ENCODE measurements at regions not wholly inside any gene's neighbourhood (a gene's known extent, or its start where the extent isn't known, plus 50 kb on each side); places are given as distances from the start of the nearest gene placed in this dataset.

DNA sequence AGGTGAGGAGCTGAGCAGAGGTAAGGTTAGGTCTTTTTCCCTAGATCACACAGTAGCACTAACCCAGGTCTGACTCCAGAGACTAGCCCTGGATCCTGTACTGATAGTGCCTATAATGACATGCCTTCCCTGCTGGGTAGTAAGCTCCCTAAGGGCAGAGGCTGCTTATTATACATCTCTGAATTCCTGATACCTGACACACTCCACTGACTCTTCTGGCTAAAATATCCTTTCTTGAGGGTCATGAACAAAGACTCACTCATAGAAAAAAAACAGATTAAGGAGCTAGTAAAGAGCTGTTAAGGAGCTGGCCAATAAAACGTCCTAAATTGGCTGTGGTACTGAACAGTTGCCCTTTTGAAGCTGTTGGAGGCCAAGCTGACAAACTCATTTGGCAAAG is 149.0 kb upstream of the ITGA1 start:
- Histone ChIP-seq H3K36me3 (no peaks in the 10 kb centered on the region), H3K27me3 (no peaks in the 10 kb centered on the region), H3K4me1 (no peaks in the 10 kb centered on the region), H3K4me3 (no peak overlapping the region), H3K27ac (no peak overlapping the region), H3K9me3 (peaks cover 0 to 7% (median 0%) of the 10 kb centered on the region in 3 donors)
- TF ChIP-seq POLR2A (IDR thresholded peaks at IDR 0.05) (no peak), EP300 (IDR thresholded peaks at IDR 0.05) (no peak), POLR2AphosphoS5 (IDR thresholded peaks at IDR 0.05) (no peak)
- TF ChIP-seq, protein P1, sequence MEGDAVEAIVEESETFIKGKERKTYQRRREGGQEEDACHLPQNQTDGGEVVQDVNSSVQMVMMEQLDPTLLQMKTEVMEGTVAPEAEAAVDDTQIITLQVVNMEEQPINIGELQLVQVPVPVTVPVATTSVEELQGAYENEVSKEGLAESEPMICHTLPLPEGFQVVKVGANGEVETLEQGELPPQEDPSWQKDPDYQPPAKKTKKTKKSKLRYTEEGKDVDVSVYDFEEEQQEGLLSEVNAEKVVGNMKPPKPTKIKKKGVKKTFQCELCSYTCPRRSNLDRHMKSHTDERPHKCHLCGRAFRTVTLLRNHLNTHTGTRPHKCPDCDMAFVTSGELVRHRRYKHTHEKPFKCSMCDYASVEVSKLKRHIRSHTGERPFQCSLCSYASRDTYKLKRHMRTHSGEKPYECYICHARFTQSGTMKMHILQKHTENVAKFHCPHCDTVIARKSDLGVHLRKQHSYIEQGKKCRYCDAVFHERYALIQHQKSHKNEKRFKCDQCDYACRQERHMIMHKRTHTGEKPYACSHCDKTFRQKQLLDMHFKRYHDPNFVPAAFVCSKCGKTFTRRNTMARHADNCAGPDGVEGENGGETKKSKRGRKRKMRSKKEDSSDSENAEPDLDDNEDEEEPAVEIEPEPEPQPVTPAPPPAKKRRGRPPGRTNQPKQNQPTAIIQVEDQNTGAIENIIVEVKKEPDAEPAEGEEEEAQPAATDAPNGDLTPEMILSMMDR (IDR thresholded peaks at IDR 0.05), result no peak
- WGBS, 2 donors (ENCODE audit: low coverage in 1 of 2), result 0% methylated on average over 1 of the region's 1 CpG
- no peak for ATAC-seq

DNA sequence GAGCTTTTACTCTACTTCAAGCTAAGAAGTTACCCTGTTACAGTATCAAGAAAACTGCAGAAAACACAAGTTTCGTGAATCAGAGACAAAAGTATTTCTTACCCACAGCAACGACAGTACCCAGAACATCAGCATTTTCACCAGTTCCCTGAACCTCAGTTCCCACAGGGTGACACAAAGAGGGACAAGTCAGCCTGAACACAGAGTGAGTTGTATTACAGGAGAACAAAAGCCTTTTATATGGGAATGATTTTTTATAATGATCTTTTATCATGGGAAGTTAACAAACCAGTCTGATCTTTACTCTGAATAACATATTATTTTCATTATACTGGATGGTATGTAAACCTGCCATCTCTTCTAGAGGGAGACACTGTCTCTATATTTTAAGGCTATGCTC is 139.0 kb upstream of the ITGA1 start:
- no peaks in the 10 kb centered on the region for H3K4me1 ChIP-seq
- WGBS, 2 donors (ENCODE audit: low coverage in 1 of 2), result 87 to 100% methylated on average over 2 of the region's 2 CpGs
- H3K27ac ChIP-seq, result no peak overlapping the region
- TF ChIP-seq POLR2A (IDR thresholded peaks at IDR 0.05) (no peak), POLR2AphosphoS5 (IDR thresholded peaks at IDR 0.05) (no peak), EP300 (IDR thresholded peaks at IDR 0.05) (no peak)
- TF ChIP-seq, protein P1 (IDR thresholded peaks at IDR 0.05), result no peak
- H3K36me3 ChIP-seq, result no peaks in the 10 kb centered on the region
- ATAC-seq, result no peak
- no peak overlapping the region for H3K4me3 ChIP-seq
- H3K9me3 ChIP-seq, result no peaks in the 10 kb centered on the region
- H3K27me3 ChIP-seq, result no peaks in the 10 kb centered on the region

DNA sequence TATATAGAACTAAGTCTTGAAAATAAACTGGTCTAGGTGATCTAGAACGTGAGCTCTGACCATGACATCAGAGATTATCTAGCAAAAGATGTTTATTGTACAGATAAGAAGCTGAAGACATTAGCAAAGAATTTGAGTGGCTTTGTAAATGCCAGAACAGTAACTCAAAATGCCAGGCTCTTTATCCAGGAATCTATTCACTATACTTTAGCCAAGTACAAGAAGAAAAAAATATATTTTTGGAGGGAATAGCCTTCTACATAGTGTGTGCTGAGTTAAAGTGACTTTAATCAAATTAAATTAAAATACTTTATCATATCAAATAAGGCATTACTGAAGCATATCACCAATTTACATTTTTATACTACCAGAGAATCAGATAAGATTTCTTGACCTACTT is 132.6 kb upstream of the ITGA1 start:
- H3K27ac ChIP-seq, result no peak overlapping the region
- H3K9me3 ChIP-seq, result no peaks in the 10 kb centered on the region
- no peaks in the 10 kb centered on the region for H3K27me3 ChIP-seq
- TF ChIP-seq, protein P1 (IDR thresholded peaks at IDR 0.05), result no peak
- TF ChIP-seq EP300 (IDR thresholded peaks at IDR 0.05) (no peak), POLR2AphosphoS5 (IDR thresholded peaks at IDR 0.05) (no peak)
- H3K4me1 ChIP-seq, result no peaks in the 10 kb centered on the region
- ATAC-seq, result no peak
- no peaks in the 10 kb centered on the region for H3K36me3 ChIP-seq
- 38 to 88% methylated on average over 1 of the region's 1 CpG for WGBS, 2 donors (ENCODE audit: low coverage in 1 of 2)
- H3K4me3 ChIP-seq, result no peak overlapping the region

DNA sequence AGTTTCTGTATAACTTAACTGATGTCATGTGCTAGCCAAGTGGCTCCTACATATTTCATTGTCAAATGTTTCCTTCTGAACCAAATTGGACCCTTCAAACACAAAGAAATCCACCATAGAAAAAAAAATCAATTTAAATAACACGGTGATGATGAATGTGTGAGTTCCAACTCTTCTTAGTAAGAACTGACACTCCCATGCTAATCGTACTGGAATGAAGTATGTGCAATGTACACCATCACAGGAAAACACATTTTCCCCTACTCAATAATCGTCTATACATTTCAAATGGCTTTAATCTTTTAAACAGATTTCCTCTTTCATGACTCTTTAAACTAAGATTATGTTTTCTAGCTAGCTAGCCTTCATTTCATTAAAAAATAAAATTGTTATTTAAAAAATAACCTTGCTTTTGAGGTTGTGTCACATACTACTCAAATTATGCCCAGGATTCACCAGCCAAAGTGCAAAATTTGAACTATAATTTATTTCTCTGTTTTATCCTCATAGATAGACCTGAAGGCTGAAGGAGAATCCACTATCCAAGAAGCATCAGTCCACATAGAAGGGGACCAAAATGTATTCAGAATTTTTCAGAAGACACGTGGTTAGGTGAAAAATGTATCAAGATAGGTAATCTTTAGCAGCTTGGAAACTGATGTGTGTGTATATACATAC is 131.0 kb upstream of the ITGA1 start:
- Histone ChIP-seq H3K27ac (no peak overlapping the region), H3K36me3 (no peaks in the 10 kb centered on the region), H3K27me3 (no peaks in the 10 kb centered on the region), H3K4me3 (no peak overlapping the region), H3K9me3 (no peaks in the 10 kb centered on the region), H3K4me1 (no peaks in the 10 kb centered on the region)
- no peak for ATAC-seq
- TF ChIP-seq EP300 (IDR thresholded peaks at IDR 0.05) (no peak), POLR2A (IDR thresholded peaks at IDR 0.05) (no peak), POLR2AphosphoS5 (IDR thresholded peaks at IDR 0.05) (no peak)
- TF ChIP-seq, protein P1 (IDR thresholded peaks at IDR 0.05), result no peak
- 56 to 57% methylated on average over 4 of the region's 4 CpGs for WGBS, 2 donors (ENCODE audit: low coverage in 1 of 2)

DNA sequence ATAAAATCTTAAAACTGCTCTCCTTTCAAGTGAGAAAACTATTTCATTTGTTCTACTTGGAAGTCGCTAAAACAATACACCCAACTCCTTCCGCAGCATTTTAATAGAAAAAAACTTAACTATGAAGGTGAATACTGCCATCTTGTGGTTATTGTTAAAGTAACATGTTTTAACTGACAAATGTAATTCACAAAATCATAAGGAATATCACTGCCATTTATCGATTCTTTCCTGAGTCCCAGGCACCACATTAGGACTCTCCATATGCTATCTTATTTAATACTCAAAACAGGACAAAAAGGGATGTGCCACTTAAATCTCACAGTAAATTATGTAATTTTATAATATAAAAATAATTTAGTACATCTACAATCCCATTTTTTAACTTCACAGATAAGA is 130.5 kb upstream of the ITGA1 start:
- TF ChIP-seq, protein P1 (IDR thresholded peaks at IDR 0.05), result peak; percentile 36 to 59 (median 47)
- TF ChIP-seq POLR2AphosphoS5 (IDR thresholded peaks at IDR 0.05), result no peak
- 0% methylated on average over 3 of the region's 3 CpGs for WGBS, 2 donors (ENCODE audit: low coverage in 1 of 2)
- Histone ChIP-seq H3K4me3 (no peak overlapping the region), H3K4me1 (no peaks in the 10 kb centered on the region), H3K9me3 (no peaks in the 10 kb centered on the region), H3K36me3 (no peaks in the 10 kb centered on the region), H3K27me3 (no peaks in the 10 kb centered on the region), H3K27ac (no peak overlapping the region)
- no peak for ATAC-seq
